ENCODE measurements at regions not wholly inside any gene's neighbourhood (a gene's known extent, or its start where the extent isn't known, plus 50 kb on each side); places are given as distances from the start of the nearest gene placed in this dataset.
A peak's percentile ranks its signal among the peaks of the same experiment; 100 is the strongest.

DNA sequence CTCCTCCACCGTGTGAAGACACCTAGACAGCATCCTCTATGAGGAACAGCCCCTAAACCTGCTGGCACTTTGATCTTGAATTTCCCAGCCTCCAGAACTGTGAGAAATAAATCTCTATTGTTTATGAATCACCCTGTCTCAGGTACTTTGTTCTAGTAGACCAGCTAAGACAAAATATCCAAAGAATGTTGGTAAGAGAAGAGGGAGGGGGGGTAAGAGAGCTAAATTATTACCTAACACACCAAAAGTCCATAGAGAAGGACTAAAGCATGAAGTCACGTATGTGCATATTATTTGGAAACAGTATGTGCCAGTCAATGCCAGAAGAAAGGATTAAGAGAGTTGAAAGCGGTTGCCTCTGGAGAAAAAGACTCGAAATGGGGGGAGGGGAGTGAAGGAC, 211.0 kb downstream of the SP3 start:
- H3K27ac ChIP-seq, result no peak overlapping the region
- DNase-seq, result no peak
- 73 to 91% (median 83%) methylated on average over 4 of the region's 4 CpGs for WGBS, 5 donors
- H3K9me3 ChIP-seq, result no peaks in the 10 kb centered on the region
- intact Hi-C loops (cut with DNase I; ENCODE audit: low total_unique reads), result no loop called here
- no peak overlapping the region for H3K4me3 ChIP-seq
- no peaks in the 10 kb centered on the region for H3K4me1 ChIP-seq
- H3K36me3 ChIP-seq, result no peaks in the 10 kb centered on the region
- no peak for TF ChIP-seq POLR2A (IDR thresholded peaks at IDR 0.05)
- TF ChIP-seq, protein P1, sequence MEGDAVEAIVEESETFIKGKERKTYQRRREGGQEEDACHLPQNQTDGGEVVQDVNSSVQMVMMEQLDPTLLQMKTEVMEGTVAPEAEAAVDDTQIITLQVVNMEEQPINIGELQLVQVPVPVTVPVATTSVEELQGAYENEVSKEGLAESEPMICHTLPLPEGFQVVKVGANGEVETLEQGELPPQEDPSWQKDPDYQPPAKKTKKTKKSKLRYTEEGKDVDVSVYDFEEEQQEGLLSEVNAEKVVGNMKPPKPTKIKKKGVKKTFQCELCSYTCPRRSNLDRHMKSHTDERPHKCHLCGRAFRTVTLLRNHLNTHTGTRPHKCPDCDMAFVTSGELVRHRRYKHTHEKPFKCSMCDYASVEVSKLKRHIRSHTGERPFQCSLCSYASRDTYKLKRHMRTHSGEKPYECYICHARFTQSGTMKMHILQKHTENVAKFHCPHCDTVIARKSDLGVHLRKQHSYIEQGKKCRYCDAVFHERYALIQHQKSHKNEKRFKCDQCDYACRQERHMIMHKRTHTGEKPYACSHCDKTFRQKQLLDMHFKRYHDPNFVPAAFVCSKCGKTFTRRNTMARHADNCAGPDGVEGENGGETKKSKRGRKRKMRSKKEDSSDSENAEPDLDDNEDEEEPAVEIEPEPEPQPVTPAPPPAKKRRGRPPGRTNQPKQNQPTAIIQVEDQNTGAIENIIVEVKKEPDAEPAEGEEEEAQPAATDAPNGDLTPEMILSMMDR (IDR thresholded peaks at IDR 0.05 in 8 of 11, conservative IDR thresholded peaks at IDR 0.05 in 3 of 11), result no peak
- TF ChIP-seq POLR2AphosphoS5 (IDR thresholded peaks at IDR 0.05), result no peak
- peaks cover 0 to 14% (median 0%) of the 10 kb centered on the region in 7 donors for H3K27me3 ChIP-seq (replicated peaks in 1 of 7)

DNA sequence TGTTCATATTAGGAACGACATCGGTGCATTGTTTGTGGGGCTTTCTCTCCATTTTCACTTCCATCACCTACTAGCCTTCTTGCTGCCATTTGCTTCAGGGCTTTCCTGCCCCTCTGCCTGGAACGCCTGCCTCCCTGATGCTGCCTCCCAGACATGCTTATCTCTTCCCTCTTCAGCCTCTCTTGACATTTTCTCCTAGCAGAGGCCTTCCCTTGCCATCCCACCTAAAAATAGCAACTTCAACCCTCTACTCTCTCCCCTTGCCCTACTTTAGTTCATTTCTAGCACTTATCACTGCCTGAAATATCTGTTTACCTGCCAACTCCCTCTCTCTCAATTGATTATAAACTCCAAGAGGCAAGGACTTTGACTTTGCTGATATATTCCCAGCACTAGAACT, 210.3 kb downstream of the SP3 start:
- 83 to 94% (median 86%) methylated on average over 3 of the region's 3 CpGs for WGBS, 5 donors
- H3K4me3 ChIP-seq, result no peak overlapping the region

DNA sequence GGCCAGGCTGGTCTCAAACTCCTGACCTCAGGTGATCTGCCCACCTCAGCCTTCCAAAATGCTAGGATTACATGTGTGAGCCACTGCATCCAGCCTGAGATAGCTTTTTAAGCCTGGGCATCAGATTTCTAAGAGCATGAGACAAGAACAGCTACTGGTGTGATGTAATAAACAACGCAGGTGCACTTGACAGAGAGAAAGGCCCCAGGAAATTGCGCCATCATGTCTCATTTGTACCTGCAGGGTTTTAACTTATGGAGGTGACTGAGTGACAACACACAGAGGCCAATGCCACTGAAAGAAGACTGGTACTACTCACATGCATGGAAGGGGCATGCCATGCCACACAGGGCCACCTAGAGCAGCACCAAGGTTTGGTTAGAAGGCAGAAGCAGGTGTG, 209.4 kb downstream of the SP3 start:
- intact Hi-C loops (cut with DNase I; ENCODE audit: low total_unique reads), result no loop called here
- Histone ChIP-seq H3K9me3 (no peaks in the 10 kb centered on the region), H3K4me3 (no peak overlapping the region), H3K4me1 (no peaks in the 10 kb centered on the region), H3K36me3 (no peaks in the 10 kb centered on the region), H3K27me3 (replicated peaks in 1 of 7) (peaks cover 0 to 3% (median 0%) of the 10 kb centered on the region in 7 donors), H3K27ac (no peak overlapping the region)
- no peak for DNase-seq
- 77 to 92% (median 90%) methylated on average over 2 of the region's 2 CpGs for WGBS, 5 donors
- TF ChIP-seq POLR2AphosphoS5 (IDR thresholded peaks at IDR 0.05) (no peak), POLR2A (IDR thresholded peaks at IDR 0.05) (no peak)
- TF ChIP-seq, protein P1 (IDR thresholded peaks at IDR 0.05 in 8 of 11, conservative IDR thresholded peaks at IDR 0.05 in 3 of 11), result no peak

More for the DNA sequence above, 210.3 kb downstream of the SP3 start:
- Histone ChIP-seq H3K9me3 (no peaks in the 10 kb centered on the region), H3K27ac (no peak overlapping the region), H3K36me3 (no peaks in the 10 kb centered on the region), H3K4me1 (no peaks in the 10 kb centered on the region), H3K27me3 (replicated peaks in 1 of 7) (peaks cover 0 to 12% (median 0%) of the 10 kb centered on the region in 7 donors)
- TF ChIP-seq POLR2A (IDR thresholded peaks at IDR 0.05), result no peak
- TF ChIP-seq POLR2AphosphoS5 (IDR thresholded peaks at IDR 0.05), result no peak
- TF ChIP-seq, protein P1 (IDR thresholded peaks at IDR 0.05 in 8 of 11, conservative IDR thresholded peaks at IDR 0.05 in 3 of 11), result no peak
- DNase-seq, result no peak
- intact Hi-C loops (cut with DNase I; ENCODE audit: low total_unique reads), result no loop called here

DNA sequence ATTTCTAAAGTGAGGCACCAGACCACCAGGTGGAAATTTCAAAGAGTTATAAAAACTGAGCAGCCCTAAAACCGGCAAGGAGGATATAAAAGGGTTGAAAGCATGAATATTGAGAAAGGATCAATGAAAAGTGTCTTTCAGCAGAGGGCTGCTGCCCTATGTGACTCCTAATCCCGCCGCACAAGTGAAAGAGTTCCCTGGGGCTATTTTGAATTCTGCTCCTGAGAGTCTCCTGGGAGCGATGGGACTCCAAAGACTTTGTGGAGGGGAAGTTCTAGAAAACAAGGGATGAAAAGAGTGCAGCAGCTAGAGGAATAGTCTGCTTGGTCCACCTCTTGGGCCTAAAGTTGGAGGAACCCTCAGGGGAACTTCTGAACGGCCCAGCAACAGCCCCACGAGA, 205.2 kb downstream of the SP3 start:
- no peak overlapping the region for H3K4me3 ChIP-seq
- no peaks in the 10 kb centered on the region for H3K36me3 ChIP-seq
- peak overlapping the region in 1 of 8 donors; percentile 16 for H3K27ac ChIP-seq
- H3K27me3 ChIP-seq (replicated peaks in 1 of 7), result no peaks in the 10 kb centered on the region
- DNase-seq, result no peak
- intact Hi-C loops (cut with DNase I; ENCODE audit: low total_unique reads), result no loop called here
- WGBS, 5 donors, result 81 to 88% (median 87%) methylated on average over 6 of the region's 6 CpGs
- H3K9me3 ChIP-seq, result no peaks in the 10 kb centered on the region
- no peaks in the 10 kb centered on the region for H3K4me1 ChIP-seq
- TF ChIP-seq, protein P1 (IDR thresholded peaks at IDR 0.05 in 8 of 11, conservative IDR thresholded peaks at IDR 0.05 in 3 of 11), result no peak
- TF ChIP-seq POLR2A (IDR thresholded peaks at IDR 0.05), result no peak
- TF ChIP-seq POLR2AphosphoS5 (IDR thresholded peaks at IDR 0.05), result no peak
